Stimulated activated naive CD4-positive, alpha-beta T cell (primary cell): ENCODE measurements at regions not wholly inside any gene's neighbourhood (a gene's known extent, or its start where the extent isn't known, plus 50 kb on each side); places are given as distances from the start of the nearest gene placed in this dataset.

Experiments
- DNase-seq, 6 experiments: peaks; one replicate each; lab custom pipeline; 2025; lab: John Stamatoyannopoulos, UW

GRCh38 chr22:48558606-48559402 is 1268.9 kb downstream of the BRD1 start:
- DNase-seq: no peak

- no peak for DNase-seq
These were observed 1269.7 kb downstream of the BRD1 start for GRCh38 chr22:48558016-48558415.

GRCh38 chr22:48557473-48557872 is 1270.2 kb downstream of the BRD1 start:
- no peak for DNase-seq

GRCh38 chr22:48556751-48557150 is 1270.9 kb downstream of the BRD1 start:
- no peak for DNase-seq

- no peak for DNase-seq
These were observed 1271.5 kb downstream of the BRD1 start for GRCh38 chr22:48556222-48556621.

- no peak for DNase-seq
These were observed 1272.1 kb downstream of the BRD1 start for GRCh38 chr22:48555606-48556005.

- DNase-seq: no peak
These were observed 1272.6 kb downstream of the BRD1 start for GRCh38 chr22:48554893-48555572.

GRCh38 chr22:48553694-48554308 is 1273.9 kb downstream of the BRD1 start:
- no peak for DNase-seq

- DNase-seq: no peak
These were observed 1274.6 kb downstream of the BRD1 start for GRCh38 chr22:48553119-48553518.

GRCh38 chr22:48551716-48552268 is 1275.9 kb downstream of the BRD1 start:
- no peak for DNase-seq

- no peak for DNase-seq
These were observed 1276.6 kb downstream of the BRD1 start for GRCh38 chr22:48551061-48551460.

- no peak for DNase-seq
These were observed 1279.3 kb downstream of the BRD1 start for GRCh38 chr22:48548391-48548790.

- DNase-seq: no peak
These were observed 1279.7 kb downstream of the BRD1 start for GRCh38 chr22:48547971-48548370.

- no peak for DNase-seq
These were observed 1280.8 kb downstream of the BRD1 start for GRCh38 chr22:48546653-48547424.

- no peak for DNase-seq
These were observed 1281.7 kb downstream of the BRD1 start for GRCh38 chr22:48545987-48546386.

- no peak for DNase-seq
These were observed 1286.1 kb downstream of the BRD1 start for GRCh38 chr22:48541401-48542098.

GRCh38 chr22:48539261-48539660 is 1288.4 kb downstream of the BRD1 start:
- no peak for DNase-seq

GRCh38 chr22:48538291-48538820 is 1289.3 kb downstream of the BRD1 start:
- no peak for DNase-seq

GRCh38 chr22:48537343-48537680 is 1290.4 kb downstream of the BRD1 start:
- no peak for DNase-seq

- DNase-seq: no peak
These were observed 1290.9 kb downstream of the BRD1 start for GRCh38 chr22:48536541-48537342.
